IgD-negative memory B cell (primary cell): ENCODE measurements at regions not wholly inside any gene's neighbourhood (a gene's known extent, or its start where the extent isn't known, plus 50 kb on each side); places are given as distances from the start of the nearest gene placed in this dataset.

Experiments used
- H3K27ac Mint-ChIP-seq, 3 donors: one replicate each; pipeline ENCODE4 v1.8.0; 2020 to 2022; ENCODE audit warnings: mild to moderate bottlenecking in 3 of 3, mixed read lengths in 3 of 3, moderate library complexity in 1 of 3
- H3K27me3 Mint-ChIP-seq: one replicate; pipeline ENCODE4 v1.8.0; 2021; ENCODE audit warnings: mixed read lengths
- H3K36me3 Mint-ChIP-seq: one replicate; pipeline ENCODE4 v1.8.0; 2020; ENCODE audit warnings: mild to moderate bottlenecking, mixed read lengths
- H3K4me1 Mint-ChIP-seq, 3 donors: one replicate each; pipeline ENCODE4 v1.8.0; 2020 to 2022; ENCODE audit warnings: mixed read lengths in 3 of 3, mild to moderate bottlenecking in 1 of 3
- H3K4me3 Mint-ChIP-seq, 4 donors: one replicate each; pipeline ENCODE4 v1.8.0; 2020 to 2022; ENCODE audit warnings: mild to moderate bottlenecking in 4 of 4, mixed read lengths in 4 of 4, moderate library complexity in 3 of 4
- H3K9me3 Mint-ChIP-seq, 3 donors: one replicate each; pipeline ENCODE4 v1.8.0; 2020 to 2021; ENCODE audit warnings: mixed read lengths in 3 of 3, mild to moderate bottlenecking in 1 of 3

DNA sequence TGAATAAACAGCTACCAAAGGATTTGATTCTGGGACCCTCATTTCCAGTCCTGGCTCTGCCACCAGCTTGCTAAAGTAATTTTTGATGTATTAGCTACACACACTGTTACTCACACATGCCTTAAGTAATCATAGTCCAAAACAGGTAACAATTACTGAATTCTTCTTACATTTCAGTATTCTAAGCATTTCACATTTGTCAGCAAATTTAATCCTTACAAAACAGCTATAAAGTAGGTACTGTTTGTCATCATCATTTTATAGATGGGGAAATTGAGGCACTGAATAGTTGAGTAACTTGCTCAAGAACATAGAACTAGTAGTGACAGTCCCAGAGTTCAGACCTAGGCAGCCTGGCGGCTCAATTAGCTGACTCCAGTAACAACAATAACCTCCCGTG is 272.6 kb downstream of the QKI start:
- no peaks in the 10 kb centered on the region for H3K36me3 Mint-ChIP-seq
- H3K9me3 Mint-ChIP-seq = peaks cover 0 to 3% (median 0%) of the 10 kb centered on the region in 3 donors
- peaks cover 7 to 18% (median 18%) of the 10 kb centered on the region in 3 donors for H3K4me1 Mint-ChIP-seq
- peaks cover 4% of the 10 kb centered on the region for H3K27me3 Mint-ChIP-seq
- no peak overlapping the region for H3K4me3 Mint-ChIP-seq
- H3K27ac Mint-ChIP-seq = no peak overlapping the region

- Mint-ChIP-seq H3K4me1 (peaks cover 7 to 18% (median 18%) of the 10 kb centered on the region in 3 donors), H3K4me3 (no peak overlapping the region), H3K36me3 (no peaks in the 10 kb centered on the region), H3K9me3 (peaks cover 0 to 3% (median 0%) of the 10 kb centered on the region in 3 donors), H3K27ac (no peak overlapping the region), H3K27me3 (peaks cover 4% of the 10 kb centered on the region)
Measured at GRCh38 chr6:163686301-163686700, 271.8 kb downstream of the QKI start.

- peaks cover 0 to 3% (median 0%) of the 10 kb centered on the region in 3 donors for H3K9me3 Mint-ChIP-seq
- peaks cover 4% of the 10 kb centered on the region for H3K27me3 Mint-ChIP-seq
- no peaks in the 10 kb centered on the region for H3K36me3 Mint-ChIP-seq
Measured at GRCh38 chr6:163683105-163683622, 268.6 kb downstream of the QKI start.

DNA sequence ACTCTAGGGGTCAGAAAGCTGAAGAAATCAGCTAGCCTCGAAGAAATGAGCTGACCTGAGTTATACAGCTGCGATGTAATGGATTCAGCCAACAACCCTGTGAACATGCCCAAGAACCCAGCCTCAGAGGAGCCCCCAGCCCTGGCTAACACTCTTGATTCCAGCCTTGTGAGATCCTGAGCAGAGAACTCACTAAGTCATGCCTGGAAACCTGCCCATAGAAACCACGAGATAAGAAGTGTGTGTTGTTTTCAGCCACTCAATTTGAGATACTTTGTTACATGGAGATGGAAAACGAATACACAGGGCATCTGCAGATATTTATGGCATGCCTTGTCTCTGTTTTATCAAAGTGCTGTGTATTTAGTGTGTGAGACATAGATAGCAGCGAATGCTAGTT is 265.2 kb downstream of the QKI start:
- peaks cover 4 to 14% (median 8%) of the 10 kb centered on the region in 3 donors for H3K4me1 Mint-ChIP-seq
- H3K27ac Mint-ChIP-seq = no peak overlapping the region
- no peak overlapping the region for H3K4me3 Mint-ChIP-seq
- no peaks in the 10 kb centered on the region for H3K36me3 Mint-ChIP-seq
- peaks cover 0 to 3% (median 0%) of the 10 kb centered on the region in 3 donors for H3K9me3 Mint-ChIP-seq
- H3K27me3 Mint-ChIP-seq = peaks cover 5% of the 10 kb centered on the region

More at GRCh38 chr6:163683105-163683622, 268.6 kb downstream of the QKI start:
- no peak overlapping the region for H3K27ac Mint-ChIP-seq
- H3K4me3 Mint-ChIP-seq = no peak overlapping the region
- peaks cover 9 to 25% (median 18%) of the 10 kb centered on the region in 3 donors for H3K4me1 Mint-ChIP-seq

- no peaks in the 10 kb centered on the region for H3K36me3 Mint-ChIP-seq
- peaks cover 0 to 3% (median 0%) of the 10 kb centered on the region in 3 donors for H3K9me3 Mint-ChIP-seq
- no peak overlapping the region for H3K27ac Mint-ChIP-seq
- H3K4me1 Mint-ChIP-seq = peaks cover 2 to 8% (median 2%) of the 10 kb centered on the region in 3 donors
- peaks cover 4% of the 10 kb centered on the region for H3K27me3 Mint-ChIP-seq
- no peak overlapping the region for H3K4me3 Mint-ChIP-seq
Measured at GRCh38 chr6:163679012-163679660, 264.6 kb downstream of the QKI start.

GRCh38 chr6:163675611-163676010 is 261.1 kb downstream of the QKI start:
- Mint-ChIP-seq H3K27ac (no peak overlapping the region), H3K27me3 (peaks cover 2% of the 10 kb centered on the region), H3K4me3 (no peak overlapping the region), H3K36me3 (no peaks in the 10 kb centered on the region), H3K9me3 (no peaks in the 10 kb centered on the region), H3K4me1 (peaks cover 0 to 5% (median 2%) of the 10 kb centered on the region in 3 donors)

DNA sequence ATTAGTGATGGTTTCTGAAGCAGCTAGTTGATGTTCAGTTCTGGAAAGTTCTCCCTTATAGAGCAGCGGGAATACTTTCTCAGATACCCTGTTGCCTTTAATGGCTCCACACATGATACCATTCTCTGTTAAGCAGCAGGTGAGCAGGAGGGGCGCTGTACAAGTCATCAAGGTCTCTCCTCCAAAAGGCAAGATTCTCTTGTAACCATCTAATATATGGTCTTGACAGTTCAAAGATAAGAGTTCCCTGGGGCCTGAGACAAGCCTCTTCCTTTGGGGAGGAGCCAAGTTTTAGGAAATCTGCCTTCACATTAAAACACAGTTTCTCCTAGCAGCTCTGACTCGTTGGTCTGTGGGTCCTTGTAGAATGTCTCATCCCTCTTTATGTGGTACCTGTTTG is 258.2 kb downstream of the QKI start:
- peaks cover 8 to 10% (median 8%) of the 10 kb centered on the region in 3 donors for H3K4me1 Mint-ChIP-seq
- no peaks in the 10 kb centered on the region for H3K9me3 Mint-ChIP-seq
- no peak overlapping the region for H3K27ac Mint-ChIP-seq
- H3K36me3 Mint-ChIP-seq = no peaks in the 10 kb centered on the region
- no peak overlapping the region for H3K4me3 Mint-ChIP-seq
- H3K27me3 Mint-ChIP-seq = peaks cover 2% of the 10 kb centered on the region

DNA sequence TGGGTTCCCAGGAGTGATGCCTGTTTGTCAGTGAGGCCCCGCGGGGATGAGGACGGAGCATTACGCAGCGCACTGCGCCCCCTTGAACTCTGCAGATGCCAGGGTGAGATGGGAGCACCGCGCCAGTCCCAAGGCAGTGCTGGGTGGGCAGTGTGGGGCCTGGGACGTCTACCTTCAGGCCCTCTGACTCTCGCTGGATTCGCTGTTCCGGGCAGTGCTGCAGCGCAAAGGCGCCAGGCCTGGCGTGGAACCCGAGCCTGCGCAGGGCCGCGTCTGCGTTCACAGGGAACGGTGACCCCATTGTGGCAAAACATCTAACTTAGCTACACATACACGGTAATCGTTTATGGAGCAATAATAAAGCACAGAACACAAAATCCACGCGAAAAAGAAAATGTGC is 257.3 kb downstream of the QKI start:
- H3K4me1 Mint-ChIP-seq = peaks cover 12 to 17% (median 15%) of the 10 kb centered on the region in 3 donors
- H3K27me3 Mint-ChIP-seq = peaks cover 2% of the 10 kb centered on the region
- no peak overlapping the region for H3K4me3 Mint-ChIP-seq
- no peak overlapping the region for H3K27ac Mint-ChIP-seq
- H3K9me3 Mint-ChIP-seq = no peaks in the 10 kb centered on the region
- no peaks in the 10 kb centered on the region for H3K36me3 Mint-ChIP-seq

DNA sequence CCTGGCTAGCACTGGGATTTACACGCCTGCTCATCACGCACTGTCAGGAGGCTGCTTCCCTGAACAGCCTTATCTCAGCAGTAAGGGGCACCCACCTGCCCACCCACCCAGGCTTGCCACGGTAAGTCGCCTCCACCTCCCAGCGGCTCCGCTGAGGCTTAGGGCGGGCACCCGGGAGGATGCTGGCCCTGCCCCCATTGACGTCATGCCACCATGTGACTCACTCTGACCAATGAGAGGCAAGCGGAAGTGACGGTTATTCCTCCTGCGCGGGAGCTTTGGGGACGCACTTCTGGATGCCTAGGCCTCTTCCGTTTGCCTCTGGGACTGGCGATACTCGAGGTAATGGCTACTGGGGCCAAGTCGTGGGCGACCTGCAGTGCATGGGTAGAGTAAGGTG is 256.8 kb downstream of the QKI start:
- no peak overlapping the region for H3K27ac Mint-ChIP-seq
- H3K9me3 Mint-ChIP-seq = no peaks in the 10 kb centered on the region
- H3K4me3 Mint-ChIP-seq = no peak overlapping the region
- H3K36me3 Mint-ChIP-seq = no peaks in the 10 kb centered on the region
- peaks cover 17 to 22% (median 18%) of the 10 kb centered on the region in 3 donors for H3K4me1 Mint-ChIP-seq
- peaks cover 2% of the 10 kb centered on the region for H3K27me3 Mint-ChIP-seq

DNA sequence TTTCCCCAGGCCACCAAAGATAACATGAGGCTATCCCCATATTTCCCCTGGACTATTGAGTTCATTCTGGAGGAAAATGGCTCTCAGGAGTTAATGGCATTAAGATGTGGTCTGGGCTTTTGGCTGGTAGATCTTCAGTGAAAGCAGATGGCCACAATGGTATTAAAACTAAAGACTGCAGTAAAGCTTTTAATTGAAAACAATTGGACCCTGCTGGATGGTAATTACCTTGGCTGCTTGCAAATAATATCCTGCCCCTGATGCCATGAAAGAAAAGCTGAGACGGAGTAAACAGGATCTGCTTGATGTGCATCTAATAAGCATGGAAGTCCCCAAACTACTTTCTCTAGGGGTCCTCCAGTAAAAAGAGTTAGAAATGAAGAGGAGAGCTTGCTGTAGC is 255.8 kb downstream of the QKI start:
- Mint-ChIP-seq H3K9me3 (no peaks in the 10 kb centered on the region), H3K36me3 (no peaks in the 10 kb centered on the region), H3K4me3 (no peak overlapping the region), H3K4me1 (peaks cover 17 to 23% (median 18%) of the 10 kb centered on the region in 3 donors), H3K27ac (no peak overlapping the region), H3K27me3 (peaks cover 2% of the 10 kb centered on the region)

- peak overlapping the region; percentile 4 to 84 (median 68) for H3K4me3 Mint-ChIP-seq
- no peaks in the 10 kb centered on the region for H3K36me3 Mint-ChIP-seq
- H3K9me3 Mint-ChIP-seq = no peaks in the 10 kb centered on the region
- H3K4me1 Mint-ChIP-seq = peaks cover 17 to 23% (median 18%) of the 10 kb centered on the region in 3 donors
- H3K27me3 Mint-ChIP-seq = no peaks in the 10 kb centered on the region
- H3K27ac Mint-ChIP-seq = peak overlapping the region; percentile 11 to 84 (median 36)
Measured at GRCh38 chr6:163668061-163668426, 253.5 kb downstream of the QKI start.

GRCh38 chr6:163667372-163668060 is 253.0 kb downstream of the QKI start:
- H3K4me1 Mint-ChIP-seq = peaks cover 17 to 23% (median 18%) of the 10 kb centered on the region in 3 donors
- peak overlapping the region; percentile 11 to 84 (median 36) for H3K27ac Mint-ChIP-seq
- no peaks in the 10 kb centered on the region for H3K36me3 Mint-ChIP-seq
- H3K27me3 Mint-ChIP-seq = no peaks in the 10 kb centered on the region
- H3K9me3 Mint-ChIP-seq = no peaks in the 10 kb centered on the region
- H3K4me3 Mint-ChIP-seq = peak overlapping the region; percentile 4 to 84 (median 68)

- peaks cover 26 to 38% (median 29%) of the 10 kb centered on the region in 3 donors for H3K4me1 Mint-ChIP-seq
- no peaks in the 10 kb centered on the region for H3K36me3 Mint-ChIP-seq
- H3K27ac Mint-ChIP-seq = no peak overlapping the region
- H3K27me3 Mint-ChIP-seq = peaks cover 2% of the 10 kb centered on the region
- no peak overlapping the region for H3K4me3 Mint-ChIP-seq
- no peaks in the 10 kb centered on the region for H3K9me3 Mint-ChIP-seq
Measured at GRCh38 chr6:163665464-163665863, 250.9 kb downstream of the QKI start.

DNA sequence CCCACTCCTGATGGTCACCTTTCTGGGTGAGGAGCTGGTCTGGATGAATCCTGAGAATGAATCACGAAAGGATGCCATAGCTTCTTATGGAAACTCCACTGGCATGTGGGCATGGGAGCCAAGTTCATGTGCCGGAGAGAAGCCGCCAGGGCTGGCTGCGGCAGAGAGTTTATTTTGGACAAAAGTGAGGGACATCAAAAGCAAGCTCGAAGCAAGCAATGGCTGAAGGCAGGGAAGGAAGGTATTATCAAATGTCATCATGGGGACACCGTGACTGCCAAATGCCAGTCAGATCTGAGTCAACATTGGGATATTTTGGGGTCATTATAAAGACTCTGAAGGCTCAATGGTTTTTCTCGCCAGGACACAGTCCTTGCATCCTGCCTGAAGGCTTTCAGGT is 249.1 kb downstream of the QKI start:
- no peaks in the 10 kb centered on the region for H3K36me3 Mint-ChIP-seq
- no peaks in the 10 kb centered on the region for H3K9me3 Mint-ChIP-seq
- H3K27me3 Mint-ChIP-seq = peaks cover 7% of the 10 kb centered on the region
- H3K4me3 Mint-ChIP-seq = no peak overlapping the region
- no peak overlapping the region for H3K27ac Mint-ChIP-seq
- peaks cover 26 to 46% (median 41%) of the 10 kb centered on the region in 3 donors for H3K4me1 Mint-ChIP-seq

DNA sequence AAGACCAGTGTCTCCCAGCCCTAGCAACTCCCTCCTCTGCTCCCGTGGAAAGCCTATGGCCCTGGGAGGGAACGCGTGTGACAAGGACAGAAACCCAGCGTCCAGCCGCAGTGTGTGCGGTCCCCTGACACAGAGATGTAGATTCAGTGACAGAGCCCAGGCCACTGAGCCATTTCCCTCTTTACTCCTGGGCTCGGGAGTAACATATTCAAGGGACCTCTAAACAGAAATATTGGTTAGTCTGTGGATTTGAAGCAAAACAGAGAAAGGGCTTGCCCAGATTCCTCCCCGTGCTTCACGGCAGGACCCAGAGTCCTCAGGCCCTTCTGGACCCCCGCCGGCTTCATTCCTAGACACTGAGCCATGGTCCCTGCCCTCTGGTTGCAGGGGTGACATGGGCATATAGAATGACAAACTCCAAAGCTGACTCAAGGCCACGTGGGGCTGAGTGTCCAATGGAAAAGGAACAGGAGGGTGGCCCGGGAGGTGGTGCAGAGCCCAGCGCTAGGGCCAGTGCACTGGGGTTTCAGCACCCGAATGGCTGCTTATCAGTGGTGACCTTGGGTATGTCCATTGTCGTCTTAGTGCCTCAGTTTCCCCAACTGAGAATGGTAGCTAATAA is 248.2 kb downstream of the QKI start:
- no peak overlapping the region for H3K27ac Mint-ChIP-seq
- H3K27me3 Mint-ChIP-seq = peaks cover 7% of the 10 kb centered on the region
- no peaks in the 10 kb centered on the region for H3K36me3 Mint-ChIP-seq
- no peaks in the 10 kb centered on the region for H3K9me3 Mint-ChIP-seq
- peaks cover 18 to 37% (median 35%) of the 10 kb centered on the region in 3 donors for H3K4me1 Mint-ChIP-seq
- H3K4me3 Mint-ChIP-seq = no peak overlapping the region
